ENCODE measurements at regions not wholly inside any gene's neighbourhood (a gene's known extent, or its start where the extent isn't known, plus 50 kb on each side); places are given as distances from the start of the nearest gene placed in this dataset.
A peak's percentile ranks its signal among the peaks of the same experiment; 100 is the strongest.

- H4K20me1 ChIP-seq (ENCODE audit: insufficient read depth): no peaks in the 10 kb centered on the region
- no peak overlapping the region for H3K4me3 ChIP-seq
- H3K36me3 ChIP-seq (ENCODE audit: low read depth): no peaks in the 10 kb centered on the region
- no peak overlapping the region for H3K27ac ChIP-seq
- no peaks in the 10 kb centered on the region for H3K79me2 ChIP-seq (ENCODE audit: insufficient read depth)
- H3K9ac ChIP-seq: no peak overlapping the region
- no peaks in the 10 kb centered on the region for H3K9me2 ChIP-seq (ENCODE audit: insufficient read depth)
- H3F3A ChIP-seq (ENCODE audit: insufficient read depth): no peaks in the 10 kb centered on the region
- DNase-seq: no peak
- 10 to 21% methylated on average over 1 of the region's 1 CpG for WGBS, 2 experiments (ENCODE audit: low coverage in 1 of 2, low lambda C conversion rate in 2 of 2, missing lambda C conversion rate in 2 of 2)
- H3K9me3 ChIP-seq (ENCODE audit: low read depth): no peaks in the 10 kb centered on the region
- no peaks in the 10 kb centered on the region for H3K27me3 ChIP-seq (replicated peaks; ENCODE audit: insufficient read depth)
- no peak overlapping the region for H2AFZ ChIP-seq
- H3K4me2 ChIP-seq (ENCODE audit: unreplicated experiment): no peak overlapping the region
- in situ Hi-C loops (cut with MboI): no loop called here
- TF ChIP-seq EZH2 (IDR thresholded peaks at IDR 0.05; ENCODE audit: insufficient read depth, poor library complexity, severe bottlenecking): no peak
- TF ChIP-seq EZH2phosphoT487 (IDR thresholded peaks at IDR 0.05; ENCODE audit: insufficient read depth, low read depth): no peak
- no peaks in the 10 kb centered on the region for H3K4me1 ChIP-seq (ENCODE audit: insufficient read depth)
Measured at GRCh38 chr6:165925474-165926156, 242.0 kb downstream of the TBXT start.

GRCh38 chr6:165922309-165922794 is 245.3 kb downstream of the TBXT start:
- Histone ChIP-seq H3K4me2 (ENCODE audit: unreplicated experiment) (no peak overlapping the region), H3K4me3 (no peak overlapping the region), H3K27me3 (replicated peaks; ENCODE audit: insufficient read depth) (no peaks in the 10 kb centered on the region), H3K4me1 (ENCODE audit: insufficient read depth) (no peaks in the 10 kb centered on the region), H3K9ac (no peak overlapping the region), H4K20me1 (ENCODE audit: insufficient read depth) (no peaks in the 10 kb centered on the region), H3K9me3 (ENCODE audit: low read depth) (no peaks in the 10 kb centered on the region), H3K9me2 (ENCODE audit: insufficient read depth) (no peaks in the 10 kb centered on the region), H2AFZ (no peak overlapping the region), H3K27ac (no peak overlapping the region), H3K79me2 (ENCODE audit: insufficient read depth) (no peaks in the 10 kb centered on the region), H3F3A (ENCODE audit: insufficient read depth) (no peaks in the 10 kb centered on the region), H3K36me3 (ENCODE audit: low read depth) (no peaks in the 10 kb centered on the region)
- in situ Hi-C loops (cut with MboI): no loop called here
- TF ChIP-seq EZH2phosphoT487 (IDR thresholded peaks at IDR 0.05; ENCODE audit: insufficient read depth, low read depth) (no peak), EZH2 (IDR thresholded peaks at IDR 0.05; ENCODE audit: insufficient read depth, poor library complexity, severe bottlenecking) (no peak)
- 46 to 47% methylated on average over 6 of the region's 6 CpGs for WGBS, 2 experiments (ENCODE audit: low coverage in 1 of 2, low lambda C conversion rate in 2 of 2, missing lambda C conversion rate in 2 of 2)
- peak; percentile 8 for DNase-seq

GRCh38 chr6:165920896-165921671 is 246.6 kb downstream of the TBXT start:
- TF ChIP-seq EZH2phosphoT487 (IDR thresholded peaks at IDR 0.05; ENCODE audit: insufficient read depth, low read depth) (no peak), EZH2 (IDR thresholded peaks at IDR 0.05; ENCODE audit: insufficient read depth, poor library complexity, severe bottlenecking) (no peak)
- H3K27ac ChIP-seq: no peak overlapping the region
- no peak overlapping the region for H3K4me3 ChIP-seq
- no peaks in the 10 kb centered on the region for H3K79me2 ChIP-seq (ENCODE audit: insufficient read depth)
- 22 to 35% methylated on average over 4 of the region's 4 CpGs for WGBS, 2 experiments (ENCODE audit: low coverage in 1 of 2, low lambda C conversion rate in 2 of 2, missing lambda C conversion rate in 2 of 2)
- H3F3A ChIP-seq (ENCODE audit: insufficient read depth): no peaks in the 10 kb centered on the region
- H3K9me3 ChIP-seq (ENCODE audit: low read depth): no peaks in the 10 kb centered on the region
- no peak overlapping the region for H3K4me2 ChIP-seq (ENCODE audit: unreplicated experiment)
- no peaks in the 10 kb centered on the region for H3K4me1 ChIP-seq (ENCODE audit: insufficient read depth)
- H4K20me1 ChIP-seq (ENCODE audit: insufficient read depth): no peaks in the 10 kb centered on the region
- DNase-seq: peak; percentile 41
- H3K9me2 ChIP-seq (ENCODE audit: insufficient read depth): no peaks in the 10 kb centered on the region
- no peaks in the 10 kb centered on the region for H3K36me3 ChIP-seq (ENCODE audit: low read depth)
- no peak overlapping the region for H3K9ac ChIP-seq
- H2AFZ ChIP-seq: no peak overlapping the region
- no peaks in the 10 kb centered on the region; the same call in 1 of the 2 replicates for H3K27me3 ChIP-seq (replicated peaks; ENCODE audit: insufficient read depth)
- in situ Hi-C loops (cut with MboI): no loop called here

GRCh38 chr6:165917576-165917975 is 250.1 kb downstream of the TBXT start:
- Histone ChIP-seq H3K9me3 (ENCODE audit: low read depth) (no peaks in the 10 kb centered on the region), H3F3A (ENCODE audit: insufficient read depth) (no peaks in the 10 kb centered on the region), H3K27ac (no peak overlapping the region), H2AFZ (no peak overlapping the region), H3K4me1 (ENCODE audit: insufficient read depth) (no peaks in the 10 kb centered on the region), H3K27me3 (replicated peaks; ENCODE audit: insufficient read depth) (no peaks in the 10 kb centered on the region; the same call in none of the 2 replicates), H3K4me2 (ENCODE audit: unreplicated experiment) (no peak overlapping the region), H3K9ac (no peak overlapping the region), H3K36me3 (ENCODE audit: low read depth) (no peaks in the 10 kb centered on the region), H4K20me1 (ENCODE audit: insufficient read depth) (no peaks in the 10 kb centered on the region), H3K4me3 (no peak overlapping the region), H3K79me2 (ENCODE audit: insufficient read depth) (no peaks in the 10 kb centered on the region), H3K9me2 (ENCODE audit: insufficient read depth) (no peaks in the 10 kb centered on the region)
- WGBS, 2 experiments (ENCODE audit: low coverage in 1 of 2, low lambda C conversion rate in 2 of 2, missing lambda C conversion rate in 2 of 2): 71% methylated on average over 14 of the region's 14 CpGs
- in situ Hi-C loops (cut with MboI): no loop called here
- TF ChIP-seq EZH2phosphoT487 (IDR thresholded peaks at IDR 0.05; ENCODE audit: insufficient read depth, low read depth) (no peak), EZH2 (IDR thresholded peaks at IDR 0.05; ENCODE audit: insufficient read depth, poor library complexity, severe bottlenecking) (no peak)
- DNase-seq: no peak
